ENCODE measurements at regions not wholly inside any gene's neighbourhood (a gene's known extent, or its start where the extent isn't known, plus 50 kb on each side); places are given as distances from the start of the nearest gene placed in this dataset.

DNA sequence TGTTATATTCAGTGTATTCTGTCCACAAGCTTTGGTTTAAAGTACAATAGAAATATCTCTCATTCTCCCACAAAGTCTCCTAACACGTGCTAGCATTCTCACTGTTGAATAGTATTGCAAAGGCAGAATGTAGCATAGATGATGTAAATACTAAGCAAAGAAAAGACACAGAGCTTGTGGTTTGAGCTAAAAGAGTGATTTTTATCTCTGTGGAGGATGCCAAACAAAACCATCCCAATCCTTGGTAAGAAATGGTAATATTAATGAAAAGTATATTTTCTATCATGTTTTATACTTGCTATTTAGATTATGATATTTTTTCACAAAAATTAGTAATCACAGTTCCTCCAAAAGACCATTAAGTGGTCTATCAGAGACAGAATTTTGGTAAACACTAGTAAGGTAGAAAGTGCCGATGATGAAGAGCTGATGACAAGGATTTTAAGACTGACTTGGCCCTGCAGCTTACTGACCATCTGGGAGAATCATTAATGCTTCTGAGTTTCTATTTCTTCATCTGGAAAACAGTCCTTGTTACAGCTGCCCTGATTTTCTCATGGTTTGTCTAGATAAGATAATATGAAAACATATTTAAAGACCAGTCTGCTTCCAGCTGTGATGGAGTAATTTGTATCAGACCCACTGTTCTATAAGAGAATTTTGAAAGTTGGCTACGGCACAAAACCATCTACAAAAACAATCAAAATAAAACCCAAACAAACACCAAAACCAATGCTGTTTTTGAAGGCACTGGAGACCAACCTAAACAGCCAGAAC, 510.2 kb downstream of the SPATA31D1 start:
- H3K9me3 ChIP-seq (ENCODE audit: low read length) = no peaks in the 10 kb centered on the region
- no peak overlapping the region for H3K4me3 ChIP-seq (ENCODE audit: low read length)
- no peak overlapping the region for H3K27ac ChIP-seq (ENCODE audit: low read length)
- no peaks in the 10 kb centered on the region for H3K9me2 ChIP-seq (ENCODE audit: insufficient read depth, low read length)
- no peak overlapping the region for H2AFZ ChIP-seq (ENCODE audit: low read depth, low read length)
- H3F3A ChIP-seq (ENCODE audit: insufficient read depth, low read length, poor library complexity, severe bottlenecking) = no peaks in the 10 kb centered on the region
- TF ChIP-seq POLR2AphosphoS5 (IDR thresholded peaks at IDR 0.05) (no peak), EP300 (conservative IDR thresholded peaks at IDR 0.05; ENCODE audit: poor library complexity, severe bottlenecking) (no peak), EZH2 (IDR thresholded peaks at IDR 0.05; ENCODE audit: borderline replicate concordance, insufficient read depth, low read length, poor library complexity, severe bottlenecking) (no peak), SMC3 (conservative IDR thresholded peaks at IDR 0.05; ENCODE audit: poor library complexity) (no peak), MXI1 (conservative IDR thresholded peaks at IDR 0.05; ENCODE audit: poor library complexity, severe bottlenecking) (no peak)
- TF ChIP-seq, protein P1, sequence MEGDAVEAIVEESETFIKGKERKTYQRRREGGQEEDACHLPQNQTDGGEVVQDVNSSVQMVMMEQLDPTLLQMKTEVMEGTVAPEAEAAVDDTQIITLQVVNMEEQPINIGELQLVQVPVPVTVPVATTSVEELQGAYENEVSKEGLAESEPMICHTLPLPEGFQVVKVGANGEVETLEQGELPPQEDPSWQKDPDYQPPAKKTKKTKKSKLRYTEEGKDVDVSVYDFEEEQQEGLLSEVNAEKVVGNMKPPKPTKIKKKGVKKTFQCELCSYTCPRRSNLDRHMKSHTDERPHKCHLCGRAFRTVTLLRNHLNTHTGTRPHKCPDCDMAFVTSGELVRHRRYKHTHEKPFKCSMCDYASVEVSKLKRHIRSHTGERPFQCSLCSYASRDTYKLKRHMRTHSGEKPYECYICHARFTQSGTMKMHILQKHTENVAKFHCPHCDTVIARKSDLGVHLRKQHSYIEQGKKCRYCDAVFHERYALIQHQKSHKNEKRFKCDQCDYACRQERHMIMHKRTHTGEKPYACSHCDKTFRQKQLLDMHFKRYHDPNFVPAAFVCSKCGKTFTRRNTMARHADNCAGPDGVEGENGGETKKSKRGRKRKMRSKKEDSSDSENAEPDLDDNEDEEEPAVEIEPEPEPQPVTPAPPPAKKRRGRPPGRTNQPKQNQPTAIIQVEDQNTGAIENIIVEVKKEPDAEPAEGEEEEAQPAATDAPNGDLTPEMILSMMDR (IDR thresholded peaks at IDR 0.05; ENCODE audit: poor library complexity, severe bottlenecking) = no peak
- no peaks in the 10 kb centered on the region for H3K27me3 ChIP-seq (ENCODE audit: insufficient read depth, low read depth, low read length)
- H3K36me3 ChIP-seq (ENCODE audit: insufficient read depth, low read length) = no peaks in the 10 kb centered on the region
- no peaks in the 10 kb centered on the region for H4K20me1 ChIP-seq (ENCODE audit: insufficient read depth)
- no peak overlapping the region for H3K9ac ChIP-seq (ENCODE audit: low read length)
- H3K79me2 ChIP-seq (replicated peaks; ENCODE audit: insufficient read depth, low read length) = no peaks in the 10 kb centered on the region
- H3K4me2 ChIP-seq (ENCODE audit: low read length) = no peak overlapping the region

DNA sequence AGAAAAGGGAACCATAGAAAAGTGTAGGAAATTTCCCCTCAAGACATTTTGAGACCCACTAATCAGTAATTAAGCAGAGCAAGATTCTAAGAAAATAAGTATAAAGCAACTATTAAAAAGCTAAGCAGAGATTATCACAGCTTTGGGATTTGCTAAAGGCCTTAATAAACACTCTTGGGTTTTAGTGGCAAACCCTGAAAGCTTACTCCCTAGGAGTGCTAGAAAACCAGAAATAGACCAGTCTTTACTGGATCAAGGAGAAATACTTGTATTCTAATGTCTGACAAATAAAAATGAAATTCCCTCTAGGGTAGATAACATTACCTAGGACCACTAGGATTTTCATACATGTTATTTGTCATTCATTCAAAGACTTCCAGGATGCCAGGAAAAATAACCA, 510.8 kb downstream of the SPATA31D1 start:
- H3K27ac ChIP-seq (ENCODE audit: low read length) = no peak overlapping the region
- H3K9me3 ChIP-seq (ENCODE audit: low read length) = no peaks in the 10 kb centered on the region

More for the DNA sequence above, 510.8 kb downstream of the SPATA31D1 start:
- Histone ChIP-seq H3K27me3 (ENCODE audit: insufficient read depth, low read depth, low read length) (no peaks in the 10 kb centered on the region), H3K4me3 (ENCODE audit: low read length) (no peak overlapping the region), H3K79me2 (replicated peaks; ENCODE audit: insufficient read depth, low read length) (no peaks in the 10 kb centered on the region), H3K9me2 (ENCODE audit: insufficient read depth, low read length) (no peaks in the 10 kb centered on the region), H3K36me3 (ENCODE audit: insufficient read depth, low read length) (no peaks in the 10 kb centered on the region), H3K9ac (ENCODE audit: low read length) (no peak overlapping the region), H4K20me1 (ENCODE audit: insufficient read depth) (no peaks in the 10 kb centered on the region), H3F3A (ENCODE audit: insufficient read depth, low read length, poor library complexity, severe bottlenecking) (no peaks in the 10 kb centered on the region), H3K4me2 (ENCODE audit: low read length) (no peak overlapping the region), H2AFZ (ENCODE audit: low read depth, low read length) (no peak overlapping the region)
- TF ChIP-seq, protein P2, sequence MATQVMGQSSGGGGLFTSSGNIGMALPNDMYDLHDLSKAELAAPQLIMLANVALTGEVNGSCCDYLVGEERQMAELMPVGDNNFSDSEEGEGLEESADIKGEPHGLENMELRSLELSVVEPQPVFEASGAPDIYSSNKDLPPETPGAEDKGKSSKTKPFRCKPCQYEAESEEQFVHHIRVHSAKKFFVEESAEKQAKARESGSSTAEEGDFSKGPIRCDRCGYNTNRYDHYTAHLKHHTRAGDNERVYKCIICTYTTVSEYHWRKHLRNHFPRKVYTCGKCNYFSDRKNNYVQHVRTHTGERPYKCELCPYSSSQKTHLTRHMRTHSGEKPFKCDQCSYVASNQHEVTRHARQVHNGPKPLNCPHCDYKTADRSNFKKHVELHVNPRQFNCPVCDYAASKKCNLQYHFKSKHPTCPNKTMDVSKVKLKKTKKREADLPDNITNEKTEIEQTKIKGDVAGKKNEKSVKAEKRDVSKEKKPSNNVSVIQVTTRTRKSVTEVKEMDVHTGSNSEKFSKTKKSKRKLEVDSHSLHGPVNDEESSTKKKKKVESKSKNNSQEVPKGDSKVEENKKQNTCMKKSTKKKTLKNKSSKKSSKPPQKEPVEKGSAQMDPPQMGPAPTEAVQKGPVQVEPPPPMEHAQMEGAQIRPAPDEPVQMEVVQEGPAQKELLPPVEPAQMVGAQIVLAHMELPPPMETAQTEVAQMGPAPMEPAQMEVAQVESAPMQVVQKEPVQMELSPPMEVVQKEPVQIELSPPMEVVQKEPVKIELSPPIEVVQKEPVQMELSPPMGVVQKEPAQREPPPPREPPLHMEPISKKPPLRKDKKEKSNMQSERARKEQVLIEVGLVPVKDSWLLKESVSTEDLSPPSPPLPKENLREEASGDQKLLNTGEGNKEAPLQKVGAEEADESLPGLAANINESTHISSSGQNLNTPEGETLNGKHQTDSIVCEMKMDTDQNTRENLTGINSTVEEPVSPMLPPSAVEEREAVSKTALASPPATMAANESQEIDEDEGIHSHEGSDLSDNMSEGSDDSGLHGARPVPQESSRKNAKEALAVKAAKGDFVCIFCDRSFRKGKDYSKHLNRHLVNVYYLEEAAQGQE (IDR thresholded peaks at IDR 0.05; ENCODE audit: borderline replicate concordance) = no peak
- TF ChIP-seq EP300 (conservative IDR thresholded peaks at IDR 0.05; ENCODE audit: poor library complexity, severe bottlenecking) (no peak), POLR2AphosphoS5 (IDR thresholded peaks at IDR 0.05) (no peak)
- TF ChIP-seq, protein P1 (IDR thresholded peaks at IDR 0.05; ENCODE audit: poor library complexity, severe bottlenecking) = no peak
